Upper lobe of right lung (tissue), 1 donor: ENCODE measurements at regions not wholly inside any gene's neighbourhood (a gene's known extent, or its start where the extent isn't known, plus 50 kb on each side); places are given as distances from the start of the nearest gene placed in this dataset.

Experiments
- ATAC-seq: fragments of 200-7000 bp; cut with Tn5 transposase; one replicate; pipeline ENCODE4 v1.9.1; 2020; ENCODE audit warnings: mild to moderate bottlenecking, moderate library complexity
- DNase-seq: peaks from one replicate; pipeline ENCODE4 v3.0.0-alpha.2; 2020
- H3K27ac ChIP-seq: fragments of 200-600 bp; one replicate; pipeline ENCODE4 v1.8.0; 2022
- H3K27me3 ChIP-seq: fragments of 200-600 bp; one replicate; pipeline ENCODE4 v1.8.0; 2022; ENCODE audit warnings: mild to moderate bottlenecking
- H3K36me3 ChIP-seq: fragments of 200-600 bp; one replicate; pipeline ENCODE4 v1.8.0; 2022
- H3K4me1 ChIP-seq: fragments of 200-600 bp; one replicate; pipeline ENCODE4 v1.8.0; 2022
- H3K4me3 ChIP-seq: fragments of 200-600 bp; one replicate; pipeline ENCODE4 v1.8.0; 2022; ENCODE audit warnings: mild to moderate bottlenecking
- H3K9me3 ChIP-seq: fragments of 200-600 bp; one replicate; pipeline ENCODE4 v1.8.0; 2022
- CTCF ChIP-seq: fragments of 200-600 bp; IDR thresholded peaks from one replicate; pipeline ENCODE4 v1.8.0; 2022; ENCODE audit warnings: antibody characterized with exemption
- intact Hi-C: fragments of 100-400 bp; cut with DNase I; formaldehyde crosslinking; loops from one replicate; pipeline ENCODE4 v1.11.0; 2022
- donor health status: DM: no; HTN: yes; CAD: no; lungs with severe emphysema.

- DNase-seq (no peak), ATAC-seq (peak; percentile 79)
- Histone ChIP-seq H3K27ac (no peak overlapping the region), H3K27me3 (no peaks in the 10 kb centered on the region), H3K4me1 (no peaks in the 10 kb centered on the region), H3K36me3 (no peaks in the 10 kb centered on the region), H3K4me3 (no peak overlapping the region), H3K9me3 (no peaks in the 10 kb centered on the region)
- intact Hi-C loops = no loop called here
- no peak for TF ChIP-seq CTCF
Observed at GRCh38 chr5:74424162-74424868, 216.2 kb downstream of the ENC1 start.

DNA sequence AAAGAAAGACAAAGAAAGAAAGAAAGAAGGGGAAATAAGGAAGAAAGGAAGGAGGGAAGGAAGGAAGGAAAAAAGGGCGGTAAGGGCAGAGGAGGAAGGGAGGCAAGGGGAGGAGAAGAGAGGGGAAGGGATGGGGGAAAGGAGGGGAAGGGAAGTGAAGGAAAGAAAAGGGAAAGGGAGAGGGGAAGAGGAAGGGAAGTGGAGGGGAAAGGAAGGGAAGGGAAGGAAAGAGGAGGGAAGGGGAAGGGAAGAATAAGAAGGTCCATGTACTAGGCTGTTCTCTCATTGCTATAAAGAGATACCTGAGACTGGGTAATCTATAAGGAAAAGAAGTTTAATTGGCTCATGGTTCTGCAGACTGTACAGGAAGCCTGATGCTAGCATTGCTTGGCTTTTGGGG lies 217.1 kb downstream of the ENC1 start:
- H3K27ac ChIP-seq = no peak overlapping the region
- no peaks in the 10 kb centered on the region for H3K36me3 ChIP-seq
- H3K4me1 ChIP-seq = no peaks in the 10 kb centered on the region
- DNase-seq = no peak
- intact Hi-C loops = no loop called here
- ATAC-seq = no peak
- no peaks in the 10 kb centered on the region for H3K27me3 ChIP-seq
- H3K9me3 ChIP-seq = no peaks in the 10 kb centered on the region
- no peak for TF ChIP-seq CTCF
- H3K4me3 ChIP-seq = no peak overlapping the region

- no peaks in the 10 kb centered on the region for H3K36me3 ChIP-seq
- TF ChIP-seq CTCF = no peak
- H3K4me3 ChIP-seq = no peak overlapping the region
- H3K9me3 ChIP-seq = no peaks in the 10 kb centered on the region
- no peaks in the 10 kb centered on the region for H3K4me1 ChIP-seq
- DNase-seq = no peak
- intact Hi-C loops = no loop called here
- ATAC-seq = no peak
- no peaks in the 10 kb centered on the region for H3K27me3 ChIP-seq
- no peak overlapping the region for H3K27ac ChIP-seq
Observed at GRCh38 chr5:74422671-74423070, 217.9 kb downstream of the ENC1 start.

GRCh38 chr5:74422030-74422429 lies 218.5 kb downstream of the ENC1 start:
- TF ChIP-seq CTCF = no peak
- no peak overlapping the region for H3K4me3 ChIP-seq
- ATAC-seq = no peak
- DNase-seq = no peak
- H3K27me3 ChIP-seq = no peaks in the 10 kb centered on the region
- H3K4me1 ChIP-seq = no peaks in the 10 kb centered on the region
- no peak overlapping the region for H3K27ac ChIP-seq
- no peaks in the 10 kb centered on the region for H3K36me3 ChIP-seq
- intact Hi-C loops = no loop called here
- no peaks in the 10 kb centered on the region for H3K9me3 ChIP-seq

DNA sequence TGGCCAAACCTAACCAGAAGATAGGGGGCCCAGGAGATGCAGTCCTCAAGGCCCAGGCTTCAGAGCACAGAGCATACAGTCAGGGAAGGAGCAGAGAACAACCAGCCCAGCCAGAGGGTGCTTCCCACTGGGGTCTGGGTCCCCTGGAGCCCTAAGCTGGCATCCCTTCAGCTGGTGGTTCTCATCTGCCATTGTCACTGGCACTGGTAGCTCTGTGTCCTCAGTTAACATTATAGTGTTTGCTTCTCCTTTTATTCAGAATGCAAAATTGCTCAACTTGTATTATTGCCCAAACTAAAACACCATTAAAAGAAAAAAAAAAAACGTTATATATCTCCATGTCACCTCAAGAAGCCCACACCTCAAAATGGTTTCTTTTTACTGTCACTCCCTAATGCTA lies 219.2 kb downstream of the ENC1 start:
- Histone ChIP-seq H3K27me3 (no peaks in the 10 kb centered on the region), H3K27ac (no peak overlapping the region), H3K4me3 (no peak overlapping the region), H3K4me1 (no peaks in the 10 kb centered on the region), H3K36me3 (no peaks in the 10 kb centered on the region), H3K9me3 (no peaks in the 10 kb centered on the region)
- no peak for TF ChIP-seq CTCF
- intact Hi-C loops = no loop called here
- no peak for DNase-seq
- ATAC-seq = peak; percentile 41

DNA sequence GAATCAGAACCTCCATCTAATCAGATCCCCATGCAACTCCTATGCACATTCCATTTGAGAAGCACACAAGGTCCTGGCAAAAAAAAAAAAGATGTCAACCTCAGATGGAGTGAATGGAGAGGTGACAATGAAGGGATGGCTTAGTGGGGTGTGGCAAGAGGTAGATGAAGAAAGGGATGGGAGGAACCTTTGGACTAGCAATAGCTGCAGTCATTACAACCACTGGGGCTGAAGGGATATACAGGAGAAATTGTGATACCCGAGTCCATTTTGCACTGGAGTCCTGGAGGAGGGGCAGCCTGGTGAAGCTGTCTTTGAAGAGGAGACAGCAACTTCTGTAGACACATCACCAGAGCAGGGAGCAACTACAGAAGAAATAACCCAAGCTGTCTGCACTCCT lies 219.6 kb downstream of the ENC1 start:
- no peak for DNase-seq
- intact Hi-C loops = no loop called here
- no peaks in the 10 kb centered on the region for H3K36me3 ChIP-seq
- peaks cover 2% of the 10 kb centered on the region for H3K4me1 ChIP-seq
- no peaks in the 10 kb centered on the region for H3K27me3 ChIP-seq
- H3K9me3 ChIP-seq = no peaks in the 10 kb centered on the region
- H3K4me3 ChIP-seq = no peak overlapping the region
- no peak for TF ChIP-seq CTCF
- ATAC-seq = no peak
- H3K27ac ChIP-seq = no peak overlapping the region
